ENCODE measurements at regions not wholly inside any gene's neighbourhood (a gene's known extent, or its start where the extent isn't known, plus 50 kb on each side); places are given as distances from the start of the nearest gene placed in this dataset.

DNA sequence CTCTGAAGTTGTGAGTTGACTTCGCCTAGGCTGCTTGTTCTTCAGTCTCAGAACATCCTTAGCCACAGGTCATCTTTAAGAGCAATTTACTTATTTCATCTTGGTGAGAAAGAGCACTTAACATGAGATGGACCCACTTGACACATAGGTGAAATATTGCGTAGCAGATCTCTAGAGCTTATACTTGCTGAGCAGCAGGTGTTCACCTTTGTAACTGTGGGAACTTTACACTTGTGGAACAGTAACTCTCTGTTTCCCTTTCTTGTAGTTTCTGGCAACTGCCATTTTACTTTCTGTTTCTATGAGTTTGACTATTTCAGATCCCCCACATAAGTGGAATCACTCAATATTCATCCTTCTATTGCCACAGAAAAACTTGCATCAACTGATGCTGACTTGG lies 95.7 kb downstream of the SLC10A2 start:
- TF ChIP-seq, protein P1, sequence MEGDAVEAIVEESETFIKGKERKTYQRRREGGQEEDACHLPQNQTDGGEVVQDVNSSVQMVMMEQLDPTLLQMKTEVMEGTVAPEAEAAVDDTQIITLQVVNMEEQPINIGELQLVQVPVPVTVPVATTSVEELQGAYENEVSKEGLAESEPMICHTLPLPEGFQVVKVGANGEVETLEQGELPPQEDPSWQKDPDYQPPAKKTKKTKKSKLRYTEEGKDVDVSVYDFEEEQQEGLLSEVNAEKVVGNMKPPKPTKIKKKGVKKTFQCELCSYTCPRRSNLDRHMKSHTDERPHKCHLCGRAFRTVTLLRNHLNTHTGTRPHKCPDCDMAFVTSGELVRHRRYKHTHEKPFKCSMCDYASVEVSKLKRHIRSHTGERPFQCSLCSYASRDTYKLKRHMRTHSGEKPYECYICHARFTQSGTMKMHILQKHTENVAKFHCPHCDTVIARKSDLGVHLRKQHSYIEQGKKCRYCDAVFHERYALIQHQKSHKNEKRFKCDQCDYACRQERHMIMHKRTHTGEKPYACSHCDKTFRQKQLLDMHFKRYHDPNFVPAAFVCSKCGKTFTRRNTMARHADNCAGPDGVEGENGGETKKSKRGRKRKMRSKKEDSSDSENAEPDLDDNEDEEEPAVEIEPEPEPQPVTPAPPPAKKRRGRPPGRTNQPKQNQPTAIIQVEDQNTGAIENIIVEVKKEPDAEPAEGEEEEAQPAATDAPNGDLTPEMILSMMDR (IDR thresholded peaks at IDR 0.05) = no peak
- TF ChIP-seq POLR2A (IDR thresholded peaks at IDR 0.05) = no peak
- TF ChIP-seq EP300 (IDR thresholded peaks at IDR 0.05; ENCODE audit: low read depth) = no peak
- no peak for TF ChIP-seq POLR2AphosphoS5 (IDR thresholded peaks at IDR 0.05)
